NCI-H1092 (cell line): ENCODE measurements at regions not wholly inside any gene's neighbourhood (a gene's known extent, or its start where the extent isn't known, plus 50 kb on each side); places are given as distances from the start of the nearest gene placed in this dataset.

Source experiments
- DNase-seq: peaks from one replicate; lab custom pipeline; 2025; lab: John Stamatoyannopoulos, UW

DNA sequence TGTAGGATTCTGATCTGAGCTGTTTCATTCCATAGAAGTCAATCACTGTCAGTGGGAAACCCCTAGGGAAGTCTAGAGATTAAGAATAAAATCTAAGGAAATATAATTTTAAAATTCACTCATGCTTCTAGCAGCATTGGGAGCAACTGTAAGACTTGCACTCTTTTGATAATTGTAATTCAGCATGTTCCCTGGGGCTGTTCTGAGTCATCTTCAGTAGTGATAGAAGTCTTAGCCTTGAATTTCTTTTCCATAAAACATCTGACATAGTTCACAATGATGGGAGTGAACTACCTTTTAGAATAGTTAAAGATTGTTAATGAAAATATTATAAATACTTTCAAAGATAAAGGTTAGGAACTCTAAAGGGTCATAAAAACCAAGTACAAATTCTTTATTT, 935.8 kb downstream of the DTWD2 start:
- DNase-seq, result no peak

DNA sequence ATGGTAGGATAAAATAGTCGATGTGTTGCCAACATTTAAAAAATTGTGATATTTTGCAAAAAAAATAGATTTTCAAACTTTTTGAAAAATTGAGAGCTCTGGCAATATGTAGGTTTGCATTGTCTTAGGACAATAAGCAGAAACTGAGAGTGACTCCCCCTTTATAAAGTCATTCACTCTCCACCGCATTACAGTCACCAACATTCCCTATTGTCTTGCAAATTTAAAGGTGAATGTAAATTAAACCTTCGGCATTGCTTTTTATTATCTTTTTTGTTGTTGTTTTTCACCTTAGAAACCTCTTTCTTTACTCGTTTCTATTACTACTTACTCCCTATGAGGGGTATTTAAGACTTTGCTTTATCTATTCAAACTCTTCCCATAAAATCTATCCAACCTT, 944.2 kb downstream of the DTWD2 start:
- DNase-seq, result no peak

- no peak for DNase-seq
Observed at GRCh38 chr5:118043531-118043930, 944.8 kb downstream of the DTWD2 start.

GRCh38 chr5:118042076-118042475, 946.3 kb downstream of the DTWD2 start:
- DNase-seq, result no peak

GRCh38 chr5:118040496-118040895, 947.9 kb downstream of the DTWD2 start:
- no peak for DNase-seq

DNA sequence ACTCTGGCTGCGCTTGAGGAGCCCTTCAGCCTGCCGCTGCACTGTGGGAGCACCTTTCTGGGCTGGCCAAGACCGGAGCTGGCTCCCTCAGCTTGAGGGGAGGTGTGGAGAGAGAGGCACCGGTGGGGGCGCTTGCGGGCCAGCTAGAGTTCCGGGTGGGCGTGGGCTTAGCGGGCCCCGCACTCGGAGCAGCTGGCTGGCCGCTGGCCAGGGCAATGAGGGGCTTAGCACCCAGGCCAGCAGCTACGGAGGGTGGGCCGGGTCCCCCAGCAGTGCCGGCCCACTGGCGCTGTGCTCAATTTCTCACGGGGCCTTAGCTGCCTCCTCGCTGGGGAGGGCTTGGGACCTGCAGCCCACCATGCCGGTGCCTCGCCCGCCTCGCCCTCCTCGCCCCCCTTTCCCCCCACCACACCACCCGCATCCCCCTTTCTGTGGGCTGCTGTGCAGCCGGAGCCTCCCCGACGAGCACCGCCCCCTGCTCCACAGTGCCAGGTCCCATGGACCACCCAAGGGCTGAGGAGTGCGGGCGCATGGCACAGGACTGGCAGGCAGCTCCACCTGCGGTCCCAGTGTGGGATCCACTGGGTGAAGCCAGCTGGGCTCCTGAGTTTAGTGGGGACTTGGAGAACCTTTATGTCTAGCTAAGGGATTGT, 954.5 kb downstream of the DTWD2 start:
- DNase-seq, result no peak

DNA sequence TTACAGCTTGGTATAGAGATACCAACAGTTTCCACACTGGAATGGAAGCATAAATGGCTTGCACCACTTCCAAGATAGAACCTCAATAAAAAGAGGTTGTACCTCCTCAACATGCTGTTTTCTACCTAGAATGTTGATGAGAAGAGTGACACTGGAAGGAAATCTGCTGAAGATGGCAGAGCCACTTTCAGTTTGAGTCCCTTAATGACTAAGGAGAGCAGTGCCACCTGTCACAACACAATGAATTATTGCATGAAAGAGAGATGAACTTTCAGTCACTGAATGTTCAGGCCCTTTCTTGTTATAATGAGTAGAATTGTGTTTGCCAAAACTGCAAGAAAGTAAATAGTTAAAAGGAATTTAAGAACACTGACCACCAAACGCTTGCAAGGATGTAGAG, 958.5 kb downstream of the DTWD2 start:
- no peak for DNase-seq

- no peak for DNase-seq
Observed at GRCh38 chr5:118022062-118022461, 966.3 kb downstream of the DTWD2 start.

DNA sequence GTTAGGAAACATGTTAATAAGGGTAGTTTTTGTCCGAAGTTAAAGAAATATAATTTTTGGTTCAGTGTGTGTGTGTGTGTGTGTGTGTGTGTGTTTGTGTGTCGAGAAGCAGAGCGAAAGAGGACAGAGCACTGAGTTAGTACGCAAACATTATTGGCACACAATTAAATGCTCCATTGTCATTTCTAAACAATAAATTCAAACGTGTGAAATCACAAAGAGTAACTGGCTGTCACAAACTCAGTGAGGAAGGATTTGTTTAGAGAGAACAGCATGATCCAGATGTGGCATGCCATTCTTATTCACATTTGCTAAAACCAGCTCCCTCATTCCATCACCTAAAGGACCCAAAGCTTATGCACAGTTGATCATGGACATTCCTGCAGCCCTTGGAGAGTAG, 970.8 kb downstream of the DTWD2 start:
- DNase-seq, result no peak

DNA sequence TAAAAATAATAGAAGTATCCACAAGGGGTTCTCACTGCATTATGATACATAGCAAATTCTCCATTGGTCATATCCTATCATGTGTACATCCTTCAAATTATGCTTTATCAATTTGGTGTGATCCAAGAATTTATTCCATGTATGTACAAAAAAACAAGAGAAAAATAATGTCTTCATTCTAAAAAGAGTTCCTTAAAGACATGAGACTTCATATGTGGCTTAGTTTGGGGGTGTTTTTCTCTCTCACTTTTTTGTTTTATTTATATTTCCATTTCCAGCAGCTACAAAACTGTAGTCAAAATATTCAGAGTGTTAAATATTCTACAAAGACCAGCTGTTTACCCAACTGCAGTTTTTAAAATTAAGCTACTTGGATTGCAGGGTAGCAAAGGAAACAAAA, 972.0 kb downstream of the DTWD2 start:
- DNase-seq, result no peak

DNA sequence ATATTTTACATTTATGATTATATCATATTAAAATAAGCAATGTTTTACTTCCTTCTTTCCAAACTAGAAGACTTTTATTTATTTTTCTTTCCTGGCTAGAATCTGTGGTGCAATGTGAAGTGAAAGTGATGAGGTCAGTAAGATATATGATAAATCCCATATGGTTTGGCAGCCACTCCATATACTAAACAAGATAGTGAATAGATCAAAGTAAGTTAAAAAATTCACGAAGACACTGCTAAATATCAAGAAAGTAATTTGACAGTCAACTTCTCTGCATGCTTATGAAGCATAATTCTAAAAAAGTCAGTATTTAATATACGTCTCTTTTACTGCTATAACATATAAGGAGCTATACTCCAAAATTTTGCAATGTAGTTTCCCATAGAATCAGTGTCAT, 972.8 kb downstream of the DTWD2 start:
- no peak for DNase-seq

GRCh38 chr5:118009741-118010297, 978.5 kb downstream of the DTWD2 start:
- no peak for DNase-seq

- no peak for DNase-seq
Observed at GRCh38 chr5:118008779-118009178, 979.6 kb downstream of the DTWD2 start.

DNA sequence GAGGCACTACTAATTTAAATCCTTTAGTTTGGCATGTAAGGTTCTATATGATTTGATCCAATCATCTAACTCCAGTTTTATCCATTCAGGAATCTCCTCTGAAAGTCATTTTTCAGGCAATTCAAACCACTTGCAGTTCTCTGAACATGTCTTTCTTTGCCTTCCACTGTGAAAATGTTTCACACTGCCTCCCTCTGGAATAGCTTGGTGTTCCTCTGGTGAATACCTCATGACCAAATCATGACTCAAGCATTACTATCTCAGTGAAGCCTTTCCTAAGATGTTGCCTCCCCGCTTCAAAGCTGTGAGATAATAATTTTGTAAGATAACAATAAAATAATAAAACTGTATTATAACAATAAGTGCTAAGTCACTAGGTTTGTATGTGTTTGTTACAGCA, 981.1 kb downstream of the DTWD2 start:
- DNase-seq, result no peak

- DNase-seq, result no peak
Observed at GRCh38 chr5:118006219-118006618, 982.1 kb downstream of the DTWD2 start.

DNA sequence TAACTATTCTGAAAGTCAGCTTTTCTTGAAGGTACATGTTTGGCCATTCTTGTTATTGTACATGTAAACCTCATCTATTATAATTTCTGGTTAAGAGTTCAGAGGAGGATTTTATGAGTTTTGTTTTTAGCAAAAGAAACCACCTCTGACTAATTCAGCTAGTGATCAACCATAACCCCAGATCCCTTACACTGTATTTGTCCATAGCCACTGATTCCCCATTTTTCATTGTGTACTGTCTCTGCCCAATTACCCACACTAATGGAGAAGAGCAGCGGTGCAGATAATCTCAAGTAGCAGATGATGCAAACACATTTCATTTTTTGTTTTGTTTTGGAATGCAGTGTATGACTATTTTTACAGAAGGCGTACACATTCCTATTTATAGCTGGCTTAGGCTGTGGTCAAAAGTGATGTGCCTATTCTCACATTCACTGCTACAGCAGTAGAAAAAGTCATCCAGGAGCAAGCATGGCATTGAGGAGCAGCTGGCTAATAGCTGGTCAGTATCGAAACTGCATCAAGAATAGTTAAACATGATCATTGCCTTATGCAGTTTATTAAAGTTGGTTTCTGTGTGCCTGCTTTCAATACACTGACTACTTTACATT, 988.3 kb downstream of the DTWD2 start:
- DNase-seq, result no peak

- no peak for DNase-seq
Observed at GRCh38 chr5:117982691-117983090, 1005.7 kb downstream of the DTWD2 start.

DNA sequence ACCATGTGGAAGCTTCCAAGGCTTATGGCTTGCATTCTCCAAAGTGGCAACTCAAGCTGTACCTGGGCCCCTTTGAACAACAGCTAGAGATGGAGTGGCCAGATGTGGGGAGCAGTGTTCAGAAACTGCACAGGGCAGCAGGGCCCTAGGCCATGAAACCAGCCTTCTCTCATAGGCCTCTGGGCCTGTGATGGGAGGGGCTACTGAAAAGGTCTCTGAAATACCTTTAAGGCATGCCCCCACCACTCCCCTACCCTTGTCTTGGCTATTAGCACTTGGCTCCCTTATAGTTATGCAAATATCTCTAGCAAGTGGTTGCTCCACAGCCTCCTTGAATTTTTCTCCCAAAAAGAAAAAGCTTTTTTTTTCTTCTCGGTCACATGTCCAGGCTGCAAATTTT, 1014.6 kb downstream of the DTWD2 start:
- DNase-seq, result no peak

- no peak for DNase-seq
Observed at GRCh38 chr5:117955831-117956230, 1032.5 kb downstream of the DTWD2 start.

DNA sequence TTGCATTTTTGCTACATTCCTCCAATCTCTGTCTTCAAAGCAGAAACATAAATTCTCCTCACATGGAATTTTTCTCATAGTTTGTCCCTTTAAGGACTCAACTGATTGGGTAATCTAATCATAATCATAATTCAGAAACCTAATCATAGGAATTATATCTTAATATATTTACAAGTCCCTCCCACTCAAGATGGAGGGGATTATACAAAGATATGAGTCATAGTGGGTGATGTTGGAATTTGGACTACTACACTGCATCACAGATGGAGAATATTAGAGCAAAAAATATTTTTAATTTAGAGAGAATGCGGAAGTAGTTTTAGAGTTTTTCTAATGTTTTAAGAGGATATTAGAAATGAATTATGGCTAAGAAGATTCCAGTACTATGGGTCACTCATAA, 1034.0 kb downstream of the DTWD2 start:
- no peak for DNase-seq

GRCh38 chr5:117953272-117953671, 1035.1 kb downstream of the DTWD2 start:
- DNase-seq, result no peak

DNA sequence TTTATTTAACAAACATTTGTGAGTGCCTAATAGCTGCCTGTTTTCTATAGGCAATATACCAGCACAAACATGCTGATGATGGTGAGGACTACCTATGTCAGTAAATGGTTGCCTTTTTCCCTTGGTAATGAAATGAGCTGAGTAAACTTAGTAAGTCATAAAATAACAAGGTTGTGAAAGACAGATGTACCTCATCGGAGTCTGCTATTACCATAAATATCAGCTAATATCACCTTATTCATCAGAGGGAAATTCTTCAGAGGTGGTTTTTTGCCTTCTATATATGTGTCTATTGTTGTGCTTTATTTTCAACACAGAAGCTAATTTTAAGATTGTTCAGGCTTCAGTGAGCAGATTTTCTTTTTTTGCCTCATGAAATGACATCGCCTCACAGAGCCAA, 1040.5 kb downstream of the DTWD2 start:
- no peak for DNase-seq

DNA sequence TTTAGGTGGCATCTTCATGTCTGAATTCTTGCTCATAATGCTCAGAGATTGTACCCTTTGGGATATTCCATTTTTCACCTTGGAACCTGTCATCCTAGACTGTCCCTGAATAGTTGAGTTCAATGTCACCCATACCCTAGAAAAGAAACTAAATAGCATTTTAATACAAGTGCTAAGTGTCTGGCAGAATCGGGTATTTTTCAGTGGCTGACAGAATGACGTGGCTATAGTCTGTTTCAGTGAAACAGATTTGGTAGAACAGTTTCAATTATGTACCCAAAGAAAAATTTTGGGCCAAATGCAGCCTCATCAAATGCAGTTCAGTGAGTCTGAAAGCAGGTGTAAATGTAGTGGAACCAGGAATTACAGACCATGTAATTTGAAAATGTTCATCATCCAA, 1041.2 kb downstream of the DTWD2 start:
- no peak for DNase-seq

DNA sequence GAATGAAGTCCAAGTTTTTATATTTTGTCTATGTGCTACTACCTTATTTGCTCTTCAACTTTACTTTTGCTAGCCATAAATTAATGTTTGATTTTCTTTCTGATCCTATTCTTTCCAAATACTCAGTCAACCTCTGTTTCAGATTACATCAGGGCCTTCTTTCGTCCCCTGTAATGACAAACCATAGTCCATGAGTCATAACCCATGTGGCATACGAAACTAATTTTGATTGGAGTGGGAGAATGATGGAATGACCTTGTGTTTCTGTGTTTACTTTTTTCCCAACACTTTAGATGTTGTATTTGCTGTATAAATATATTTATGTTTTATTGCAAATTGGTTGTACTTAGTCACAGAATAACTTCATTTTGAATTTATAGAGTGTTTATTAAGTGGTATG, 1043.1 kb downstream of the DTWD2 start:
- no peak for DNase-seq
